ENCODE measurements at regions not wholly inside any gene's neighbourhood (a gene's known extent, or its start where the extent isn't known, plus 50 kb on each side); places are given as distances from the start of the nearest gene placed in this dataset.
"Not testable (repeated sequence)": the region's sequence is repeated elsewhere in the genome, so short reads cannot be mapped to it uniquely, and the experiment has no call there.

- FAIRE-seq (no peak), DNase-seq (ENCODE audit: insufficient read length, low spot score) (no peak)
- TF ChIP-seq POLR2A (IDR thresholded peaks at IDR 0.05; ENCODE audit: low read depth, low read length), result no peak
These were observed 90.8 kb upstream of the SHISA3 start for GRCh38 chr4:42306221-42307109.

GRCh38 chr4:42308247-42308646 is 89.0 kb upstream of the SHISA3 start:
- no peak for TF ChIP-seq POLR2A (IDR thresholded peaks at IDR 0.05; ENCODE audit: low read depth, low read length)
- FAIRE-seq (no peak), DNase-seq (ENCODE audit: insufficient read length, low spot score) (no peak)

GRCh38 chr4:42309361-42310260 is 87.7 kb upstream of the SHISA3 start:
- DNase-seq (ENCODE audit: insufficient read length, low spot score) (no peak), FAIRE-seq (no peak)
- TF ChIP-seq POLR2A (IDR thresholded peaks at IDR 0.05; ENCODE audit: low read depth, low read length), result no peak

- TF ChIP-seq POLR2A (IDR thresholded peaks at IDR 0.05; ENCODE audit: low read depth, low read length), result no peak
- FAIRE-seq (no peak), DNase-seq (ENCODE audit: insufficient read length, low spot score) (no peak)
These were observed 86.9 kb upstream of the SHISA3 start for GRCh38 chr4:42310358-42310757.

- DNase-seq (ENCODE audit: insufficient read length, low spot score) (no peak), FAIRE-seq (no peak)
- no peak for TF ChIP-seq POLR2A (IDR thresholded peaks at IDR 0.05; ENCODE audit: low read depth, low read length)
These were observed 86.5 kb upstream of the SHISA3 start for GRCh38 chr4:42310806-42311205.

GRCh38 chr4:42311591-42311990 is 85.7 kb upstream of the SHISA3 start:
- DNase-seq (ENCODE audit: insufficient read length, low spot score) (no peak), FAIRE-seq (no peak)
- no peak for TF ChIP-seq POLR2A (IDR thresholded peaks at IDR 0.05; ENCODE audit: low read depth, low read length)

- DNase-seq (ENCODE audit: insufficient read length, low spot score); FAIRE-seq: not testable (repeated sequence)
These were observed 83.9 kb upstream of the SHISA3 start for GRCh38 chr4:42313420-42313819.

GRCh38 chr4:42313872-42314271 is 83.4 kb upstream of the SHISA3 start:
- no peak for FAIRE-seq
- no peak for TF ChIP-seq POLR2A (IDR thresholded peaks at IDR 0.05; ENCODE audit: low read depth, low read length)
- no peak for DNase-seq (ENCODE audit: insufficient read length, low spot score)

- DNase-seq (ENCODE audit: insufficient read length, low spot score), result no peak
- no peak for TF ChIP-seq POLR2A (IDR thresholded peaks at IDR 0.05; ENCODE audit: low read depth, low read length)
- FAIRE-seq, result no peak
These were observed 82.1 kb upstream of the SHISA3 start for GRCh38 chr4:42315231-42315630.

- DNase-seq (ENCODE audit: insufficient read length, low spot score) (no peak), FAIRE-seq (no peak)
- no peak for TF ChIP-seq POLR2A (IDR thresholded peaks at IDR 0.05; ENCODE audit: low read depth, low read length)
These were observed 76.4 kb upstream of the SHISA3 start for GRCh38 chr4:42320822-42321388.

- TF ChIP-seq POLR2A (IDR thresholded peaks at IDR 0.05; ENCODE audit: low read depth, low read length), result no peak
- FAIRE-seq, result no peak
These were observed 71.2 kb upstream of the SHISA3 start for GRCh38 chr4:42326040-42326439.

GRCh38 chr4:42326524-42326923 is 70.8 kb upstream of the SHISA3 start:
- no peak for FAIRE-seq
- TF ChIP-seq POLR2A (IDR thresholded peaks at IDR 0.05; ENCODE audit: low read depth, low read length), result no peak

More at GRCh38 chr4:42326040-42326439, 71.2 kb upstream of the SHISA3 start:
- no peak for DNase-seq (ENCODE audit: insufficient read length, low spot score)

GRCh38 chr4:42327323-42327722 is 70.0 kb upstream of the SHISA3 start:
- no peak for TF ChIP-seq POLR2A (IDR thresholded peaks at IDR 0.05; ENCODE audit: low read depth, low read length)
- DNase-seq (ENCODE audit: insufficient read length, low spot score), result no peak
- FAIRE-seq, result no peak

More at GRCh38 chr4:42326524-42326923, 70.8 kb upstream of the SHISA3 start:
- no peak for DNase-seq (ENCODE audit: insufficient read length, low spot score)

GRCh38 chr4:42328978-42329377 is 68.3 kb upstream of the SHISA3 start:
- TF ChIP-seq POLR2A (IDR thresholded peaks at IDR 0.05; ENCODE audit: low read depth, low read length), result no peak
- DNase-seq (ENCODE audit: insufficient read length, low spot score), result no peak
- FAIRE-seq, result no peak

Data from H54 (cell line).